ENCODE measurements at regions not wholly inside any gene's neighbourhood (a gene's known extent, or its start where the extent isn't known, plus 50 kb on each side); places are given as distances from the start of the nearest gene placed in this dataset.
A peak's percentile ranks its signal among the peaks of the same experiment; 100 is the strongest.

GRCh38 chr10:4109469-4109868 is 324.5 kb upstream of the KLF6 start:
- FAIRE-seq, result no peak
- Histone ChIP-seq H4K20me1 (ENCODE audit: control insufficient read depth, extremely low read depth, insufficient read depth, low read length) (no peaks in the 10 kb centered on the region), H3K4me2 (ENCODE audit: control insufficient read depth, extremely low read depth, insufficient read depth, low read depth, low read length) (no peak overlapping the region), H3K27me3 (ENCODE audit: control insufficient read depth, extremely low read depth, insufficient read depth, low read length) (no peaks in the 10 kb centered on the region), H3K36me3 (ENCODE audit: control insufficient read depth in 2 of 2, extremely low read depth in 1 of 2, insufficient read depth in 2 of 2, low read length in 2 of 2) (no peaks in the 10 kb centered on the region), H3K9me3 (ENCODE audit: control insufficient read depth, low read depth, low read length) (no peaks in the 10 kb centered on the region), H3K4me1 (ENCODE audit: control insufficient read depth, extremely low read depth, insufficient read depth, low read length) (no peaks in the 10 kb centered on the region), H3K27ac (ENCODE audit: control insufficient read depth, insufficient read depth, low read length) (no peak overlapping the region), H3K4me3 (ENCODE audit: control insufficient read depth in 2 of 3, extremely low read depth in 1 of 3, insufficient read depth in 2 of 3, low read depth in 1 of 3, low read length in 3 of 3) (no peak overlapping the region), H3K9ac (ENCODE audit: control insufficient read depth, extremely low read depth, insufficient read depth, low read length) (no peak overlapping the region), H2AFZ (ENCODE audit: control insufficient read depth, low read length) (no peak overlapping the region), H3K9me1 (ENCODE audit: control insufficient read depth, extremely low read depth, insufficient read depth, low read length) (no peaks in the 10 kb centered on the region), H3K79me2 (ENCODE audit: control insufficient read depth, insufficient read depth, low read length) (no peaks in the 10 kb centered on the region)
- no peak for TF ChIP-seq EZH2 (IDR thresholded peaks at IDR 0.05; ENCODE audit: low read length)
- TF ChIP-seq, protein P1, sequence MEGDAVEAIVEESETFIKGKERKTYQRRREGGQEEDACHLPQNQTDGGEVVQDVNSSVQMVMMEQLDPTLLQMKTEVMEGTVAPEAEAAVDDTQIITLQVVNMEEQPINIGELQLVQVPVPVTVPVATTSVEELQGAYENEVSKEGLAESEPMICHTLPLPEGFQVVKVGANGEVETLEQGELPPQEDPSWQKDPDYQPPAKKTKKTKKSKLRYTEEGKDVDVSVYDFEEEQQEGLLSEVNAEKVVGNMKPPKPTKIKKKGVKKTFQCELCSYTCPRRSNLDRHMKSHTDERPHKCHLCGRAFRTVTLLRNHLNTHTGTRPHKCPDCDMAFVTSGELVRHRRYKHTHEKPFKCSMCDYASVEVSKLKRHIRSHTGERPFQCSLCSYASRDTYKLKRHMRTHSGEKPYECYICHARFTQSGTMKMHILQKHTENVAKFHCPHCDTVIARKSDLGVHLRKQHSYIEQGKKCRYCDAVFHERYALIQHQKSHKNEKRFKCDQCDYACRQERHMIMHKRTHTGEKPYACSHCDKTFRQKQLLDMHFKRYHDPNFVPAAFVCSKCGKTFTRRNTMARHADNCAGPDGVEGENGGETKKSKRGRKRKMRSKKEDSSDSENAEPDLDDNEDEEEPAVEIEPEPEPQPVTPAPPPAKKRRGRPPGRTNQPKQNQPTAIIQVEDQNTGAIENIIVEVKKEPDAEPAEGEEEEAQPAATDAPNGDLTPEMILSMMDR (optimal IDR thresholded peaks at IDR 0.05 in 1 of 3, IDR thresholded peaks at IDR 0.05 in 1 of 3, conservative IDR thresholded peaks at IDR 0.05 in 1 of 3; ENCODE audit: extremely low read depth in 1 of 3, insufficient read depth in 2 of 3, low read length in 3 of 3), result no peak
- dilution Hi-C loops (cut with MboI; ENCODE audit: extremely low pct_ligation_motif_present, low sequenced_read_pairs), result no loop called here
- DNase-seq (ENCODE audit: low read depth, low spot score), result no peak

- no peak overlapping the region for H3K9ac ChIP-seq (ENCODE audit: control insufficient read depth, extremely low read depth, insufficient read depth, low read length)
- dilution Hi-C loops (cut with MboI; ENCODE audit: extremely low pct_ligation_motif_present, low sequenced_read_pairs), result no loop called here
- no peak overlapping the region for H3K27ac ChIP-seq (ENCODE audit: control insufficient read depth, insufficient read depth, low read length)
- no peaks in the 10 kb centered on the region for H3K27me3 ChIP-seq (ENCODE audit: control insufficient read depth, extremely low read depth, insufficient read depth, low read length)
- H3K9me1 ChIP-seq (ENCODE audit: control insufficient read depth, extremely low read depth, insufficient read depth, low read length), result no peaks in the 10 kb centered on the region
- no peak overlapping the region for H3K4me2 ChIP-seq (ENCODE audit: control insufficient read depth, extremely low read depth, insufficient read depth, low read depth, low read length)
- H3K79me2 ChIP-seq (ENCODE audit: control insufficient read depth, insufficient read depth, low read length), result no peaks in the 10 kb centered on the region
- no peaks in the 10 kb centered on the region for H3K36me3 ChIP-seq (ENCODE audit: control insufficient read depth in 2 of 2, extremely low read depth in 1 of 2, insufficient read depth in 2 of 2, low read length in 2 of 2)
- H3K9me3 ChIP-seq (ENCODE audit: control insufficient read depth, low read depth, low read length), result no peaks in the 10 kb centered on the region
- TF ChIP-seq EZH2 (IDR thresholded peaks at IDR 0.05; ENCODE audit: low read length), result no peak
- TF ChIP-seq, protein P1 (optimal IDR thresholded peaks at IDR 0.05 in 1 of 3, IDR thresholded peaks at IDR 0.05 in 1 of 3, conservative IDR thresholded peaks at IDR 0.05 in 1 of 3; ENCODE audit: extremely low read depth in 1 of 3, insufficient read depth in 2 of 3, low read length in 3 of 3), result no peak
- FAIRE-seq (peak; percentile 43), DNase-seq (ENCODE audit: low read depth, low spot score) (no peak)
- no peak overlapping the region for H3K4me3 ChIP-seq (ENCODE audit: control insufficient read depth in 2 of 3, extremely low read depth in 1 of 3, insufficient read depth in 2 of 3, low read depth in 1 of 3, low read length in 3 of 3)
- no peaks in the 10 kb centered on the region for H3K4me1 ChIP-seq (ENCODE audit: control insufficient read depth, extremely low read depth, insufficient read depth, low read length)
- H4K20me1 ChIP-seq (ENCODE audit: control insufficient read depth, extremely low read depth, insufficient read depth, low read length), result no peaks in the 10 kb centered on the region
- H2AFZ ChIP-seq (ENCODE audit: control insufficient read depth, low read length), result no peak overlapping the region
Measured at GRCh38 chr10:4108693-4109092, 323.7 kb upstream of the KLF6 start.

Data from keratinocyte (primary cell).